OCI-LY3 (cell line): ENCODE measurements at regions not wholly inside any gene's neighbourhood (a gene's known extent, or its start where the extent isn't known, plus 50 kb on each side); places are given as distances from the start of the nearest gene placed in this dataset.
"Not testable (repeated sequence)": the region's sequence is repeated elsewhere in the genome, so short reads cannot be mapped to it uniquely, and the experiment has no call there.

Source experiments
- H2AFZ ChIP-seq: fragments of 200-600, 300-600 bp; shearing (Covaris generic); 2 replicates; pipeline ENCODE4 v1.6.0; 2014; ENCODE audit warnings: antibody characterized with exemption, low read depth, low read length
- H3K27ac ChIP-seq: fragments of 200-600, 300-600 bp; sonication (generic); 2 replicates; pipeline ENCODE4 v1.5.1; 2014; ENCODE audit warnings: mild to moderate bottlenecking, low read length, moderate library complexity, mixed read lengths
- H3K27me3 ChIP-seq: fragments of 200-600, 300-600 bp; sonication (generic); 2 replicates; pipeline ENCODE4 v1.6.1; 2014; ENCODE audit warnings: low read depth, low read length, mixed read lengths
- H3K36me3 ChIP-seq: fragments of 200-600, 300-600 bp; sonication (generic); replicated peaks from 2 replicates; pipeline ENCODE3; 2014; ENCODE audit warnings: low read depth, low read length, mixed read lengths
- H3K4me1 ChIP-seq: fragments of 300-600, 200-600 bp; sonication (generic); 2 replicates; pipeline ENCODE4 v1.6.1; 2014; ENCODE audit warnings: low read length, mixed read lengths
- H3K4me2 ChIP-seq: fragments of 200-600, 300-600 bp; sonication (generic); 2 replicates; pipeline ENCODE4 v1.6.1; 2014; ENCODE audit warnings: low read length, mixed read lengths
- H3K4me3 ChIP-seq: fragments of 300-600, 200-600 bp; sonication (generic); 2 replicates; pipeline ENCODE4 v1.5.1; 2014; ENCODE audit warnings: antibody characterized with exemption, mild to moderate bottlenecking, low read length, moderate library complexity
- H3K79me2 ChIP-seq: fragments of 300-600, 200-600 bp; shearing (Covaris generic); 2 replicates; pipeline ENCODE4 v1.6.1; 2014; ENCODE audit warnings: mild to moderate bottlenecking, low read length, mixed read lengths
- H3K9ac ChIP-seq: fragments of 300-600, 200-600 bp; shearing (Covaris generic); 2 replicates; pipeline ENCODE4 v1.6.0; 2014; ENCODE audit warnings: mild to moderate bottlenecking, low read length, moderate library complexity
- H3K9me3 ChIP-seq: fragments of 200-600, 300-600 bp; shearing (Covaris generic); 2 replicates; pipeline ENCODE4 v1.6.1; 2014; ENCODE audit warnings: low read length, mixed read lengths; ENCODE audit not compliant: insufficient read depth
- H4K20me1 ChIP-seq: fragments of 200-600, 300-600 bp; sonication (generic); 2 replicates; pipeline ENCODE4 v1.6.1; 2016; ENCODE audit warnings: low read length, mixed read lengths; ENCODE audit not compliant: insufficient read depth
- CTCF ChIP-seq: fragments of 200-600, 300-600 bp; sonication (generic); IDR thresholded peaks from 2 replicates; pipeline ENCODE4 v1.5.1; 2014; ENCODE audit warnings: antibody characterized with exemption, low read length, low read depth
- EZH2phosphoT487 ChIP-seq: fragments of 200-600 bp; shearing (Covaris generic); IDR thresholded peaks from 2 replicates; pipeline ENCODE4 v1.6.1; 2018; ENCODE audit warnings: antibody characterized with exemption, mixed run types, low read depth

GRCh38 chr6:27141529-27142015 is 105.9 kb upstream of the PRSS16 start:
- peaks cover 3% of the 10 kb centered on the region for H3K36me3 ChIP-seq
- H2AFZ ChIP-seq, result no peak overlapping the region
- peak overlapping the region; percentile 79 for H3K4me2 ChIP-seq
- H4K20me1 ChIP-seq, result no peaks in the 10 kb centered on the region
- H3K4me1 ChIP-seq, result peaks cover 51% of the 10 kb centered on the region
- H3K27me3 ChIP-seq, result no peaks in the 10 kb centered on the region
- TF ChIP-seq EZH2phosphoT487, result no peak
- TF ChIP-seq CTCF, result no peak
- peak overlapping the region; percentile 73 for H3K9ac ChIP-seq
- peaks cover 50% of the 10 kb centered on the region for H3K79me2 ChIP-seq
- peak overlapping the region; percentile 74 for H3K4me3 ChIP-seq
- H3K9me3 ChIP-seq, result peaks cover 5% of the 10 kb centered on the region; the same call in 1 of the 2 replicates
- peak overlapping the region; percentile 98 for H3K27ac ChIP-seq

DNA sequence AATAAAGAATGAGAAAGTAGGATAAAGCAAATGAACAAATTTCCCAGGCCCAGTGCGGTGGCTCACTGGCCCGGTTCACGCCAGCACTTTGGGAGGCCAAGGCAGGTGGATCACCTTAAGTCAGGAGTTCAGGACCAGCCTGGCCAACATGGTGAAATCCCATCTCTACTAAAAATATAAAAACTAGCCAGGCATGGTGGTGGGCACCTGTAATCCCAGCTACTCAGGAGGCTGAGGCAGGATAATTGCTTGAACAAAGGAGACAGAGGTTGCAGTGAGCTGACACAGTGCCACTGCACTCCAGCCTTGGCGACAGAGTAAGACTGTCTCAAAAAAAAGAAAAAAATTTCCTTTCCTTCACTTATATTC is 104.5 kb upstream of the PRSS16 start:
- H4K20me1 ChIP-seq, H2AFZ ChIP-seq, H3K27me3 ChIP-seq, H3K36me3 ChIP-seq, H3K9me3 ChIP-seq: not testable (repeated sequence)
- Histone ChIP-seq H3K4me1 (peaks cover 49% of the 10 kb centered on the region), H3K4me2 (peak overlapping the region; percentile 79), H3K27ac (peak overlapping the region; percentile 98), H3K4me3 (0 out of 2 replicates have a peak overlapping the region, but pooled peaks have one; percentile 35), H3K9ac (peak overlapping the region; percentile 17; the same call in 1 of the 2 replicates), H3K79me2 (peaks cover 50% of the 10 kb centered on the region)

- peaks cover 50% of the 10 kb centered on the region for H3K79me2 ChIP-seq
- TF ChIP-seq EZH2phosphoT487, result no peak
- no peak for TF ChIP-seq CTCF
- H2AFZ ChIP-seq, result no peak overlapping the region
- peaks cover 43% of the 10 kb centered on the region for H3K4me1 ChIP-seq
- H4K20me1 ChIP-seq, result no peaks in the 10 kb centered on the region
- H3K9me3 ChIP-seq, result peaks cover 5% of the 10 kb centered on the region; the same call in 1 of the 2 replicates
- H3K4me3 ChIP-seq, result peak overlapping the region; percentile 47
- H3K36me3 ChIP-seq, result no peaks in the 10 kb centered on the region
- H3K4me2 ChIP-seq, result peak overlapping the region; percentile 79
- H3K27me3 ChIP-seq, result no peaks in the 10 kb centered on the region
- H3K27ac ChIP-seq, result peak overlapping the region; percentile 98
- peak overlapping the region; percentile 17; the same call in 1 of the 2 replicates for H3K9ac ChIP-seq
Observed at GRCh38 chr6:27143474-27144026, 104.0 kb upstream of the PRSS16 start.

GRCh38 chr6:27144740-27145079 is 102.8 kb upstream of the PRSS16 start:
- H3K36me3 ChIP-seq, result no peaks in the 10 kb centered on the region
- H3K79me2 ChIP-seq, result peaks cover 48% of the 10 kb centered on the region
- H3K4me3 ChIP-seq, result peak overlapping the region; percentile 79
- TF ChIP-seq CTCF (no peak), EZH2phosphoT487 (no peak)
- H4K20me1 ChIP-seq, result no peaks in the 10 kb centered on the region
- peak overlapping the region; percentile 98 for H3K4me2 ChIP-seq
- peak overlapping the region; percentile 99 for H3K27ac ChIP-seq
- H3K9ac ChIP-seq, result peak overlapping the region; percentile 97
- no peaks in the 10 kb centered on the region for H3K27me3 ChIP-seq
- peaks cover 39% of the 10 kb centered on the region for H3K4me1 ChIP-seq
- H3K9me3 ChIP-seq, result peaks cover 5% of the 10 kb centered on the region; the same call in 1 of the 2 replicates
- no peak overlapping the region for H2AFZ ChIP-seq
